Activated naive CD4-positive, alpha-beta T cell treated with anti-CD3 and anti-CD28 coated beads, Interleukin-2, amount 50 U/mL, for 24 hours (primary cell): ENCODE measurements at regions not wholly inside any gene's neighbourhood (a gene's known extent, or its start where the extent isn't known, plus 50 kb on each side); places are given as distances from the start of the nearest gene placed in this dataset.

Experiments used
- H3K27ac Mint-ChIP-seq: one replicate; pipeline ENCODE4 v1.8.0; 2021; ENCODE audit warnings: mild to moderate bottlenecking, mixed read lengths
- H3K27me3 Mint-ChIP-seq: one replicate; pipeline ENCODE4 v1.8.0; 2021; ENCODE audit warnings: mixed read lengths
- H3K36me3 Mint-ChIP-seq: one replicate; pipeline ENCODE4 v1.8.0; 2021; ENCODE audit warnings: mixed read lengths
- H3K4me1 Mint-ChIP-seq: one replicate; pipeline ENCODE4 v1.8.0; 2021; ENCODE audit warnings: mixed read lengths
- H3K4me3 Mint-ChIP-seq: one replicate; pipeline ENCODE4 v1.8.0; 2021; ENCODE audit warnings: mild to moderate bottlenecking, mixed read lengths
- H3K9me3 Mint-ChIP-seq: one replicate; pipeline ENCODE4 v1.8.0; 2021; ENCODE audit warnings: mixed read lengths

GRCh38 chr7:109950821-109951564, 1139.9 kb upstream of the LRRN3 start:
- Mint-ChIP-seq H3K27me3 (peaks cover 4% of the 10 kb centered on the region), H3K9me3 (peaks cover 5% of the 10 kb centered on the region), H3K4me3 (no peak overlapping the region), H3K4me1 (no peaks in the 10 kb centered on the region), H3K36me3 (no peaks in the 10 kb centered on the region), H3K27ac (no peak overlapping the region)

GRCh38 chr7:109951565-109951928, 1139.4 kb upstream of the LRRN3 start:
- Mint-ChIP-seq H3K9me3 (peaks cover 5% of the 10 kb centered on the region), H3K36me3 (no peaks in the 10 kb centered on the region), H3K4me3 (no peak overlapping the region), H3K27ac (no peak overlapping the region), H3K4me1 (no peaks in the 10 kb centered on the region), H3K27me3 (peaks cover 4% of the 10 kb centered on the region)

- Mint-ChIP-seq H3K36me3 (no peaks in the 10 kb centered on the region), H3K4me1 (no peaks in the 10 kb centered on the region), H3K9me3 (peaks cover 5% of the 10 kb centered on the region), H3K27me3 (no peaks in the 10 kb centered on the region), H3K4me3 (no peak overlapping the region), H3K27ac (no peak overlapping the region)
Observed at GRCh38 chr7:109955986-109956385, 1134.9 kb upstream of the LRRN3 start.

- H3K4me3 Mint-ChIP-seq = no peak overlapping the region
- no peak overlapping the region for H3K27ac Mint-ChIP-seq
- H3K27me3 Mint-ChIP-seq = no peaks in the 10 kb centered on the region
Observed at GRCh38 chr7:109956916-109957315, 1134.0 kb upstream of the LRRN3 start.

GRCh38 chr7:109963741-109964140, 1127.2 kb upstream of the LRRN3 start:
- Mint-ChIP-seq H3K36me3 (no peaks in the 10 kb centered on the region), H3K9me3 (no peaks in the 10 kb centered on the region), H3K4me1 (no peaks in the 10 kb centered on the region), H3K27me3 (no peaks in the 10 kb centered on the region), H3K4me3 (no peak overlapping the region), H3K27ac (no peak overlapping the region)

More at GRCh38 chr7:109956916-109957315, 1134.0 kb upstream of the LRRN3 start:
- no peaks in the 10 kb centered on the region for H3K4me1 Mint-ChIP-seq
- H3K9me3 Mint-ChIP-seq = peaks cover 5% of the 10 kb centered on the region
- no peaks in the 10 kb centered on the region for H3K36me3 Mint-ChIP-seq

GRCh38 chr7:109964780-109965179, 1126.1 kb upstream of the LRRN3 start:
- Mint-ChIP-seq H3K36me3 (no peaks in the 10 kb centered on the region), H3K9me3 (no peaks in the 10 kb centered on the region), H3K4me3 (no peak overlapping the region), H3K27me3 (no peaks in the 10 kb centered on the region), H3K4me1 (no peaks in the 10 kb centered on the region), H3K27ac (no peak overlapping the region)

- H3K9me3 Mint-ChIP-seq = no peaks in the 10 kb centered on the region
- no peaks in the 10 kb centered on the region for H3K4me1 Mint-ChIP-seq
- H3K27ac Mint-ChIP-seq = no peak overlapping the region
- H3K36me3 Mint-ChIP-seq = no peaks in the 10 kb centered on the region
- no peaks in the 10 kb centered on the region for H3K27me3 Mint-ChIP-seq
- H3K4me3 Mint-ChIP-seq = no peak overlapping the region
Observed at GRCh38 chr7:109967406-109967805, 1123.5 kb upstream of the LRRN3 start.

GRCh38 chr7:109983618-109984017, 1107.3 kb upstream of the LRRN3 start:
- Mint-ChIP-seq H3K27ac (no peak overlapping the region), H3K9me3 (no peaks in the 10 kb centered on the region), H3K27me3 (peaks cover 14% of the 10 kb centered on the region), H3K4me1 (no peaks in the 10 kb centered on the region), H3K4me3 (no peak overlapping the region), H3K36me3 (no peaks in the 10 kb centered on the region)

- Mint-ChIP-seq H3K27me3 (peaks cover 11% of the 10 kb centered on the region), H3K4me1 (no peaks in the 10 kb centered on the region), H3K36me3 (no peaks in the 10 kb centered on the region), H3K4me3 (no peak overlapping the region), H3K27ac (no peak overlapping the region), H3K9me3 (no peaks in the 10 kb centered on the region)
Observed at GRCh38 chr7:109984729-109985128, 1106.2 kb upstream of the LRRN3 start.

- Mint-ChIP-seq H3K4me1 (no peaks in the 10 kb centered on the region), H3K9me3 (no peaks in the 10 kb centered on the region), H3K27me3 (peaks cover 8% of the 10 kb centered on the region), H3K27ac (no peak overlapping the region), H3K4me3 (no peak overlapping the region), H3K36me3 (no peaks in the 10 kb centered on the region)
Observed at GRCh38 chr7:109986701-109987100, 1104.2 kb upstream of the LRRN3 start.

GRCh38 chr7:109996411-109996810, 1094.5 kb upstream of the LRRN3 start:
- Mint-ChIP-seq H3K27ac (no peak overlapping the region), H3K27me3 (peaks cover 3% of the 10 kb centered on the region), H3K36me3 (no peaks in the 10 kb centered on the region), H3K9me3 (no peaks in the 10 kb centered on the region), H3K4me1 (no peaks in the 10 kb centered on the region), H3K4me3 (no peak overlapping the region)

- no peak overlapping the region for H3K4me3 Mint-ChIP-seq
- no peaks in the 10 kb centered on the region for H3K9me3 Mint-ChIP-seq
- H3K27ac Mint-ChIP-seq = no peak overlapping the region
- peaks cover 3% of the 10 kb centered on the region for H3K27me3 Mint-ChIP-seq
- H3K36me3 Mint-ChIP-seq = no peaks in the 10 kb centered on the region
- no peaks in the 10 kb centered on the region for H3K4me1 Mint-ChIP-seq
Observed at GRCh38 chr7:109996927-109997326, 1094.0 kb upstream of the LRRN3 start.

- H3K9me3 Mint-ChIP-seq = no peaks in the 10 kb centered on the region
- no peaks in the 10 kb centered on the region for H3K4me1 Mint-ChIP-seq
- H3K27ac Mint-ChIP-seq = no peak overlapping the region
- H3K4me3 Mint-ChIP-seq = no peak overlapping the region
- H3K36me3 Mint-ChIP-seq = no peaks in the 10 kb centered on the region
- peaks cover 3% of the 10 kb centered on the region for H3K27me3 Mint-ChIP-seq
Observed at GRCh38 chr7:109997837-109998236, 1093.1 kb upstream of the LRRN3 start.

GRCh38 chr7:110001254-110001938, 1089.5 kb upstream of the LRRN3 start:
- Mint-ChIP-seq H3K9me3 (no peaks in the 10 kb centered on the region), H3K36me3 (no peaks in the 10 kb centered on the region), H3K27me3 (no peaks in the 10 kb centered on the region), H3K4me3 (no peak overlapping the region), H3K27ac (no peak overlapping the region), H3K4me1 (no peaks in the 10 kb centered on the region)

- no peak overlapping the region for H3K4me3 Mint-ChIP-seq
- H3K36me3 Mint-ChIP-seq = no peaks in the 10 kb centered on the region
- H3K9me3 Mint-ChIP-seq = no peaks in the 10 kb centered on the region
- H3K27me3 Mint-ChIP-seq = no peaks in the 10 kb centered on the region
- no peak overlapping the region for H3K27ac Mint-ChIP-seq
- no peaks in the 10 kb centered on the region for H3K4me1 Mint-ChIP-seq
Observed at GRCh38 chr7:110003827-110004226, 1087.1 kb upstream of the LRRN3 start.

GRCh38 chr7:110007320-110008063, 1083.4 kb upstream of the LRRN3 start:
- no peak overlapping the region for H3K4me3 Mint-ChIP-seq
- no peaks in the 10 kb centered on the region for H3K9me3 Mint-ChIP-seq
- H3K27ac Mint-ChIP-seq = no peak overlapping the region
- no peaks in the 10 kb centered on the region for H3K4me1 Mint-ChIP-seq
- H3K27me3 Mint-ChIP-seq = no peaks in the 10 kb centered on the region
- no peaks in the 10 kb centered on the region for H3K36me3 Mint-ChIP-seq
